ENCODE measurements at regions not wholly inside any gene's neighbourhood (a gene's known extent, or its start where the extent isn't known, plus 50 kb on each side); places are given as distances from the start of the nearest gene placed in this dataset.

GRCh38 chr21:18518054-18518481, 114.5 kb upstream of the TMPRSS15 start:
- no peak overlapping the region for H3K27ac ChIP-seq
- TF ChIP-seq CTCF (IDR thresholded peaks at IDR 0.05), result no peak
- no peaks in the 10 kb centered on the region for H3K9me3 ChIP-seq
- H3K4me1 ChIP-seq, result no peaks in the 10 kb centered on the region
- H3K27me3 ChIP-seq, result peaks cover 0 to 3% (median 0%) of the 10 kb centered on the region in 9 donors
- ATAC-seq (no peak), DNase-seq (no peak)
- 69 to 88% (median 85%) methylated on average over 11 of the region's 11 CpGs for WGBS, 4 donors
- H3K4me3 ChIP-seq, result no peak overlapping the region
- no peaks in the 10 kb centered on the region for H3K36me3 ChIP-seq
- intact Hi-C loops (cut with DNase I), result no loop called here

- Histone ChIP-seq H3K27me3 (peaks cover 0 to 3% (median 0%) of the 10 kb centered on the region in 9 donors), H3K4me1 (no peaks in the 10 kb centered on the region), H3K4me3 (no peak overlapping the region), H3K27ac (no peak overlapping the region), H3K36me3 (no peaks in the 10 kb centered on the region), H3K9me3 (no peaks in the 10 kb centered on the region)
- TF ChIP-seq CTCF (IDR thresholded peaks at IDR 0.05) (no peak), POLR2A (IDR thresholded peaks at IDR 0.05) (no peak)
- WGBS, 4 donors, result 15 to 31% (median 24%) methylated on average over 2 of the region's 2 CpGs
- ATAC-seq (no peak), DNase-seq (no peak)
- intact Hi-C loops (cut with DNase I), result no loop called here
Measured at GRCh38 chr21:18521204-18521603, 117.6 kb upstream of the TMPRSS15 start.

DNA sequence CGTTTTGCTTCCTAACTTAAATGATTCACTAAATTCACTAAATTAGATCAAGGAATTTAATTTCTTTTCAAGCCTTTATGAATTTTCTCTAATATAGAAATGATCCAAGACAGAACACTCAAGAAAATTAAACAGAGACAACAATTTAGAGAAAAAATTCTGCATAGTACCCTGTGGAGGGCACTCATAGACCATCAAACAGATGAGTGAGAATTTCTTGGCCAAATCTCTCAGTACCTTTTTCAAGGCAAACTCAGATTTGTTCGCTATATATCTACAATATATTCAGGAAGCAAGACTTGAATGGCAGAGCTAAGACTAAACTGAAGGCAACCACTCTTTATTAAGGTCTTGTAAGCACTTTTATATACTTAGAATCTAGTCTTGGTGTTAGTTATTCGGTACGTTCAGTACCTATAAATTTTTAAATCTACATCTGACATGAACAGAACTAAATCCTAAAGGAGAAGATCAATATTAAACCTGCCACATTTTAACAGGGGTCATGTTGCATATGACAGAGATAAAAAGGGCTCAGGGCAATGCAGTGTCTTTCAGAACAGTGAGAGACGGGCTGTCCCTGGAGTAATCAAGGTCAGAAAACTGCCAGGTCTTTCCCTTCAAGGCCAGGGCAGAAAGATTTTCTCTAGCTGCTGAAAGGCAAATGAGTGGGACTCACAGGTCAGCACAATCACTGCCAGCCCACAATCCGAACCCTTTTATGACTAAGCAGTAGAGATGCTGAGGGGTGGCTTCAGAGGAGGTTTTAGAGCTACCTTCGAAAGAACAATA, 118.8 kb upstream of the TMPRSS15 start:
- 56 to 60% (median 58%) methylated on average over 7 of the region's 7 CpGs for WGBS, 4 donors
- Histone ChIP-seq H3K36me3 (no peaks in the 10 kb centered on the region), H3K27ac (no peak overlapping the region), H3K9me3 (no peaks in the 10 kb centered on the region), H3K4me1 (no peaks in the 10 kb centered on the region), H3K27me3 (peaks cover 0 to 3% (median 0%) of the 10 kb centered on the region in 9 donors), H3K4me3 (no peak overlapping the region)
- TF ChIP-seq POLR2A (IDR thresholded peaks at IDR 0.05), result no peak
- TF ChIP-seq CTCF (IDR thresholded peaks at IDR 0.05), result peak in 2 of 12 donors; percentile 14 to 20
- no peak for ATAC-seq
- intact Hi-C loops (cut with DNase I), result no loop called here
- DNase-seq, result no peak

- intact Hi-C loops (cut with DNase I), result no loop called here
- Histone ChIP-seq H3K27ac (no peak overlapping the region), H3K4me3 (no peak overlapping the region), H3K9me3 (no peaks in the 10 kb centered on the region), H3K4me1 (no peaks in the 10 kb centered on the region), H3K36me3 (no peaks in the 10 kb centered on the region), H3K27me3 (no peaks in the 10 kb centered on the region)
- WGBS, 4 donors, result 68 to 75% (median 70%) methylated on average over 7 of the region's 7 CpGs
- ATAC-seq (no peak), DNase-seq (no peak)
- TF ChIP-seq POLR2A (IDR thresholded peaks at IDR 0.05), result no peak
Measured at GRCh38 chr21:18524097-18524880, 120.7 kb upstream of the TMPRSS15 start.

Measured in heart left ventricle (tissue), 16 donors.